PC-3 (cell line): ENCODE measurements at regions not wholly inside any gene's neighbourhood (a gene's known extent, or its start where the extent isn't known, plus 50 kb on each side); places are given as distances from the start of the nearest gene placed in this dataset.

Experiments
- CTCF ChIP-seq: fragments of 300-600 bp; sonication (generic); conservative IDR thresholded peaks from 2 replicates; pipeline ENCODE4 v1.5.1; 2017; ENCODE audit warnings: antibody characterized with exemption, low read depth, mild to moderate bottlenecking, low read length
- EZH2 ChIP-seq: fragments of 300-600 bp; sonication (generic); IDR thresholded peaks from one replicate; pipeline ENCODE4 v1.6.1; 2017; ENCODE audit warnings: antibody characterized with exemption, mild to moderate bottlenecking, low read length; ENCODE audit not compliant: unreplicated experiment
- EZH2phosphoT487 ChIP-seq: fragments of 300-600 bp; sonication (generic); IDR thresholded peaks from 2 replicates; pipeline ENCODE4 v1.6.1; 2018; ENCODE audit warnings: mild to moderate bottlenecking, antibody characterized with exemption, low read length, borderline replicate concordance

- TF ChIP-seq CTCF (no peak), EZH2phosphoT487 (no peak), EZH2 (no peak)
Measured at GRCh38 chr6:87926072-87926471, 121.6 kb upstream of the SPACA1 start.
